IMR-90 (cell line): ENCODE measurements at regions not wholly inside any gene's neighbourhood (a gene's known extent, or its start where the extent isn't known, plus 50 kb on each side); places are given as distances from the start of the nearest gene placed in this dataset.

Source experiments
- ATAC-seq: fragments of 200-7000 bp; cut with Tn5 transposase; 2 replicates; pipeline ENCODE4 v1.9.1; 2020; ENCODE audit warnings: low read depth, mild to moderate bottlenecking, moderate library complexity
- BruUV-seq: library from RNA; stranded (reverse); fragments of 400-500 nt; replicated peaks from 2 replicates; lab custom pipeline; 2021; lab: Mats Ljungman, UMichigan
- CTCF ChIA-PET: fragments of 300-600 bp; formaldehyde crosslinking; extraction: SDS; loops from one replicate; lab custom pipeline; 2021; ENCODE audit warnings: antibody characterized with exemption; lab: Yijun Ruan, JAX
- POLR2A ChIA-PET: fragments of 300-600 bp; sonication (Branson Sonifier 250); formaldehyde crosslinking; loops from one replicate; lab custom pipeline; 2022; ENCODE audit warnings: antibody characterized with exemption; ENCODE audit not compliant: unreplicated experiment; lab: Charles Lee
- DNase-seq: peaks from one replicate; pipeline ENCODE4 v3.0.0; 2013
- H2AFZ ChIP-seq: replicated peaks from 2 replicates; pipeline ENCODE3; 2013; ENCODE audit warnings: low read length, mild to moderate bottlenecking; ENCODE audit not compliant: poor library complexity
- H2AK5ac ChIP-seq: 2 replicates; pipeline ENCODE4 v1.6.1; 2013; ENCODE audit warnings: low read depth, low read length, inconsistent platforms
- H2AK9ac ChIP-seq: replicated peaks from 2 replicates; pipeline ENCODE3; 2013; ENCODE audit warnings: mild to moderate bottlenecking, low read depth, low read length, moderate library complexity; ENCODE audit not compliant: poor library complexity
- H2BK120ac ChIP-seq: 2 replicates; pipeline ENCODE4 v1.6.1; 2013; ENCODE audit warnings: low read depth, low read length, inconsistent platforms
- H2BK15ac ChIP-seq: 3 replicates; pipeline ENCODE4 v1.6.1; 2013; ENCODE audit warnings: low read depth, low read length, inconsistent platforms
- H2BK20ac ChIP-seq: 2 replicates; pipeline ENCODE4 v1.6.1; 2013; ENCODE audit warnings: low read depth, mild to moderate bottlenecking, inconsistent platforms, low read length, moderate library complexity
- H2BK5ac ChIP-seq: 2 replicates; pipeline ENCODE4 v1.6.1; 2013; ENCODE audit warnings: mild to moderate bottlenecking, low read depth, low read length, inconsistent platforms; ENCODE audit not compliant: poor library complexity, severe bottlenecking
- H3K14ac ChIP-seq: replicated peaks from 2 replicates; pipeline ENCODE4 v1.6.1; 2013; ENCODE audit warnings: low read depth, low read length, inconsistent platforms
- H3K18ac ChIP-seq: 2 replicates; pipeline ENCODE4 v1.6.1; 2013; ENCODE audit warnings: low read depth, low read length, control low read depth
- H3K23ac ChIP-seq: 2 replicates; pipeline ENCODE4 v1.6.1; 2013; ENCODE audit warnings: low read depth, low read length, inconsistent platforms
- H3K27ac ChIP-seq: 2 replicates; pipeline ENCODE4 v1.5.1; 2013; ENCODE audit warnings: mild to moderate bottlenecking, control low read depth, low read length; ENCODE audit not compliant: insufficient read depth
- H3K27me3 ChIP-seq: 2 replicates; pipeline ENCODE4 v1.6.1; 2013; ENCODE audit warnings: low read length; ENCODE audit not compliant: control insufficient read depth, insufficient read depth
- H3K36me3 ChIP-seq: 2 replicates; pipeline ENCODE4 v1.6.1; 2013; ENCODE audit warnings: low read length, mixed read lengths; ENCODE audit not compliant: control insufficient read depth, insufficient read depth
- H3K4ac ChIP-seq: 2 replicates; pipeline ENCODE4 v1.6.1; 2013; ENCODE audit warnings: low read depth, low read length, inconsistent platforms
- H3K4me1 ChIP-seq: 2 replicates; pipeline ENCODE4 v1.6.1; 2013; ENCODE audit warnings: low read length, mixed read lengths; ENCODE audit not compliant: control insufficient read depth, insufficient read depth
- H3K4me2 ChIP-seq: 2 replicates; pipeline ENCODE4 v1.6.1; 2013; ENCODE audit warnings: low read depth, mild to moderate bottlenecking, control low read depth, low read length, moderate library complexity
- H3K4me3 ChIP-seq: 2 replicates; pipeline ENCODE4 v1.5.1; 2013; ENCODE audit warnings: low read depth, mild to moderate bottlenecking, control low read depth, low read length, moderate library complexity; ENCODE audit not compliant: insufficient read depth
- H3K56ac ChIP-seq: 2 replicates; pipeline ENCODE4 v1.6.1; 2013; ENCODE audit warnings: low read length, inconsistent platforms; ENCODE audit not compliant: insufficient read depth; ENCODE audit errors: extremely low read depth
- H3K79me1 ChIP-seq, 2 experiments: 2 replicates each; pipeline ENCODE4 v1.6.1; 2013; ENCODE audit warnings: low read length in 2 of 2, inconsistent platforms in 1 of 2, low read depth in 1 of 2
- H3K9ac ChIP-seq: 2 replicates; pipeline ENCODE4 v1.6.1; 2013; ENCODE audit warnings: low read depth, low read length, control low read depth
- H3K9me1 ChIP-seq: 2 replicates; pipeline ENCODE4 v1.6.1; 2013; ENCODE audit warnings: low read length, inconsistent platforms; ENCODE audit not compliant: insufficient read depth
- H3K9me3 ChIP-seq: 2 replicates; pipeline ENCODE4 v1.6.1; 2013; ENCODE audit warnings: low read length; ENCODE audit not compliant: control insufficient read depth, insufficient read depth
- H4K20me1 ChIP-seq: 2 replicates; pipeline ENCODE4 v1.6.1; 2013; ENCODE audit warnings: low read length, inconsistent platforms; ENCODE audit not compliant: insufficient read depth
- H4K5ac ChIP-seq: 2 replicates; pipeline ENCODE4 v1.6.1; 2013; ENCODE audit warnings: mild to moderate bottlenecking, low read depth, low read length, control low read depth
- H4K8ac ChIP-seq, 2 experiments: 2 replicates each; pipeline ENCODE4 v1.6.1; 2013; ENCODE audit warnings: low read depth in 2 of 2, low read length in 2 of 2, control low read depth in 1 of 2, inconsistent platforms in 1 of 2
- H4K91ac ChIP-seq: 2 replicates; pipeline ENCODE4 v1.6.1; 2013; ENCODE audit warnings: low read depth, low read length, inconsistent platforms; ENCODE audit not compliant: insufficient read depth
- BHLHE40 ChIP-seq: fragments of 150-350 bp; IDR thresholded peaks from 2 replicates; pipeline ENCODE4 v1.6.1; 2016; ENCODE audit warnings: mild to moderate bottlenecking, low read depth, low read length
- CEBPB ChIP-seq: IDR thresholded peaks from 2 replicates; pipeline ENCODE4 v1.6.1; 2012; ENCODE audit warnings: low read depth, low read length, improper control_type of control experiment
- CHD1 ChIP-seq: IDR thresholded peaks from 2 replicates; pipeline ENCODE4 v1.6.1; 2012; ENCODE audit warnings: low read depth, low read length, improper control_type of control experiment
- FOS ChIP-seq: fragments of 150-350 bp; IDR thresholded peaks from 2 replicates; pipeline ENCODE4 v1.6.1; 2016; ENCODE audit warnings: low read depth, low read length
- MAFK ChIP-seq: IDR thresholded peaks from 2 replicates; pipeline ENCODE4 v1.6.1; 2012; ENCODE audit warnings: low read depth, low read length, improper control_type of control experiment
- MAZ ChIP-seq: IDR thresholded peaks from 2 replicates; pipeline ENCODE4 v1.6.1; 2012; ENCODE audit warnings: low read depth, mild to moderate bottlenecking, low read length, improper control_type of control experiment, moderate library complexity, borderline replicate concordance
- MXI1 ChIP-seq: IDR thresholded peaks from 2 replicates; pipeline ENCODE4 v1.6.1; 2012; ENCODE audit warnings: low read depth, mild to moderate bottlenecking, low read length, moderate library complexity, borderline replicate concordance
- NFE2L2 ChIP-seq: fragments of 150-350 bp; IDR thresholded peaks from 2 replicates; pipeline ENCODE4 v1.6.1; 2016; ENCODE audit warnings: low read depth, mild to moderate bottlenecking, low read length
- POLR2A ChIP-seq: IDR thresholded peaks from 2 replicates; pipeline ENCODE4 v1.6.1; 2012; ENCODE audit warnings: mild to moderate bottlenecking, low read depth, low read length
- RAD21 ChIP-seq: IDR thresholded peaks from 2 replicates; pipeline ENCODE4 v1.6.1; 2012; ENCODE audit warnings: low read length, improper control_type of control experiment
- RCOR1 ChIP-seq: IDR thresholded peaks from 2 replicates; pipeline ENCODE4 v1.6.1; 2012; ENCODE audit warnings: mild to moderate bottlenecking, low read length, improper control_type of control experiment; ENCODE audit not compliant: insufficient replicate concordance
- RFX5 ChIP-seq: IDR thresholded peaks from 2 replicates; pipeline ENCODE4 v1.8.0; 2012; ENCODE audit warnings: low read depth, mild to moderate bottlenecking, low read length, moderate library complexity
- SMC3 ChIP-seq: fragments of 150-350 bp; IDR thresholded peaks from 2 replicates; pipeline ENCODE4 v1.6.1; 2016; ENCODE audit warnings: low read depth, mild to moderate bottlenecking, antibody characterized with exemption, low read length, moderate library complexity
- WGBS, 2 experiments: methylation state at CpG; one replicate each; pipeline versions ENCODE4 v1.1.5 to v1.1.7; 2013; ENCODE audit warnings: missing lambda C conversion rate in 2 of 2; ENCODE audit not compliant: insufficient read length in 1 of 2; ENCODE audit errors: extremely low coverage in 2 of 2; 5-methylcytosine and 5-hydroxymethylcytosine counted together
- dilution Hi-C: fragments of 300-500 bp; cut with HindIII; formaldehyde crosslinking; loops from one replicate; pipeline ENCODE4 v1.14.3; 2018; ENCODE audit warnings: low sequenced_read_pairs; ENCODE audit not compliant: unreplicated experiment
- in situ Hi-C: fragments of 300-500 bp; cut with MboI; formaldehyde crosslinking; loops from 3 replicates; pipeline ENCODE4 v1.14.3; 2019; ENCODE audit warnings: low sequenced_read_pairs, inconsistent platforms, mixed read lengths
- intact Hi-C: fragments of 100-400 bp; cut with micrococcal nuclease; formaldehyde crosslinking; loops from 2 replicates; pipeline ENCODE4 v1.10.0; 2022
- TF ChIP-seq, protein P1 (sequence below): fragments of 150-350 bp; IDR thresholded peaks from 2 replicates; pipeline ENCODE4 v1.6.1; 2017; ENCODE audit warnings: mild to moderate bottlenecking, antibody characterized with exemption, low read length, low read depth
- TF ChIP-seq, protein P2 (sequence below): conservative IDR thresholded peaks from 2 replicates; pipeline ENCODE4 v1.5.1; 2012; ENCODE audit warnings: mild to moderate bottlenecking, low read depth, low read length, improper control_type of control experiment
- TF ChIP-seq, protein P3 (sequence below): fragments of 150-350 bp; IDR thresholded peaks from 2 replicates; pipeline ENCODE4 v1.6.1; 2016; ENCODE audit warnings: low read depth, mild to moderate bottlenecking, low read length, moderate library complexity, borderline replicate concordance

DNA sequence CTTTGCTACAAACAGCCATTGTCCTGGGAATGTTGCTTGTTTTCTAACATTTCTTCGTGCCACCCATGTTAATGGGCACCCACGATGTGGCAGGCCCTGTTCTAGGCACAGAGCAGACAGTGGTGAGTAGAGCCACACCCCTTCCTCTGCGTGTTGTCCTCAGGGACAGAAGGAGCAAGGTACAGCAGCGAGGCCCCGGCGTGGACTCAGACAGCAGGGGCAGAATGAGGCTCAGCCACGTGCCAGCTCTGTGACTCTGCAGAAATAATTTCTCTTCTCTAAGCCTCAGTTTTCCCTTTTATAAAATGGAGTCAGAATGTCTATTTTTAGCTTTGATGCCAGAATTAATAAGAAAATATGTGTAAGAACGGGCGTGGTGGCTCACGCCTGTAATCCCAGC lies 401.7 kb downstream of the TSN start:
- dilution Hi-C loops = no loop called here
- no peaks in the 10 kb centered on the region for H4K20me1 ChIP-seq
- CTCF ChIA-PET = no interaction called here
- H3K4ac ChIP-seq = no peak overlapping the region
- no peak overlapping the region for H2BK5ac ChIP-seq
- H3K4me1 ChIP-seq = no peaks in the 10 kb centered on the region
- no peak overlapping the region for H2BK15ac ChIP-seq
- in situ Hi-C loops = no loop called here
- no peak overlapping the region for H3K9ac ChIP-seq
- H3K27ac ChIP-seq = no peak overlapping the region
- no peaks in the 10 kb centered on the region for H3K9me3 ChIP-seq
- no TSS peak for BruUV-seq
- H2AK5ac ChIP-seq = no peak overlapping the region
- no peak overlapping the region for H4K91ac ChIP-seq
- no peak overlapping the region for H3K23ac ChIP-seq
- H3K36me3 ChIP-seq = no peaks in the 10 kb centered on the region
- H3K14ac ChIP-seq = no peak overlapping the region
- no peaks in the 10 kb centered on the region for H3K79me1 ChIP-seq
- ATAC-seq (no peak), DNase-seq (no peak)
- no peak overlapping the region for H3K56ac ChIP-seq
- POLR2A ChIA-PET = no interaction called here
- no CpG with 5 or more reads among the region's 10 CpGs for WGBS, 2 experiments
- H3K4me3 ChIP-seq = no peak overlapping the region
- H3K4me2 ChIP-seq = no peak overlapping the region
- H4K5ac ChIP-seq = no peak overlapping the region
- H2AK9ac ChIP-seq = no peak overlapping the region
- H3K18ac ChIP-seq = no peak overlapping the region
- H3K27me3 ChIP-seq = no peaks in the 10 kb centered on the region
- no peak overlapping the region for H2AFZ ChIP-seq
- H2BK120ac ChIP-seq = no peak overlapping the region
- no peak overlapping the region for H4K8ac ChIP-seq
- intact Hi-C loops = no loop called here
- no peaks in the 10 kb centered on the region for H3K9me1 ChIP-seq
- H2BK20ac ChIP-seq = no peak overlapping the region
- TF ChIP-seq CEBPB (no peak), MAZ (no peak), CHD1 (no peak), FOS (no peak), MXI1 (no peak), BHLHE40 (no peak), NFE2L2 (no peak), RCOR1 (no peak), SMC3 (no peak), RFX5 (no peak), POLR2A (no peak), MAFK (no peak), RAD21 (no peak)
- TF ChIP-seq, protein P1, sequence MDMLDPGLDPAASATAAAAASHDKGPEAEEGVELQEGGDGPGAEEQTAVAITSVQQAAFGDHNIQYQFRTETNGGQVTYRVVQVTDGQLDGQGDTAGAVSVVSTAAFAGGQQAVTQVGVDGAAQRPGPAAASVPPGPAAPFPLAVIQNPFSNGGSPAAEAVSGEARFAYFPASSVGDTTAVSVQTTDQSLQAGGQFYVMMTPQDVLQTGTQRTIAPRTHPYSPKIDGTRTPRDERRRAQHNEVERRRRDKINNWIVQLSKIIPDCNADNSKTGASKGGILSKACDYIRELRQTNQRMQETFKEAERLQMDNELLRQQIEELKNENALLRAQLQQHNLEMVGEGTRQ = no peak
- TF ChIP-seq, protein P2, sequence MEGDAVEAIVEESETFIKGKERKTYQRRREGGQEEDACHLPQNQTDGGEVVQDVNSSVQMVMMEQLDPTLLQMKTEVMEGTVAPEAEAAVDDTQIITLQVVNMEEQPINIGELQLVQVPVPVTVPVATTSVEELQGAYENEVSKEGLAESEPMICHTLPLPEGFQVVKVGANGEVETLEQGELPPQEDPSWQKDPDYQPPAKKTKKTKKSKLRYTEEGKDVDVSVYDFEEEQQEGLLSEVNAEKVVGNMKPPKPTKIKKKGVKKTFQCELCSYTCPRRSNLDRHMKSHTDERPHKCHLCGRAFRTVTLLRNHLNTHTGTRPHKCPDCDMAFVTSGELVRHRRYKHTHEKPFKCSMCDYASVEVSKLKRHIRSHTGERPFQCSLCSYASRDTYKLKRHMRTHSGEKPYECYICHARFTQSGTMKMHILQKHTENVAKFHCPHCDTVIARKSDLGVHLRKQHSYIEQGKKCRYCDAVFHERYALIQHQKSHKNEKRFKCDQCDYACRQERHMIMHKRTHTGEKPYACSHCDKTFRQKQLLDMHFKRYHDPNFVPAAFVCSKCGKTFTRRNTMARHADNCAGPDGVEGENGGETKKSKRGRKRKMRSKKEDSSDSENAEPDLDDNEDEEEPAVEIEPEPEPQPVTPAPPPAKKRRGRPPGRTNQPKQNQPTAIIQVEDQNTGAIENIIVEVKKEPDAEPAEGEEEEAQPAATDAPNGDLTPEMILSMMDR = no peak
- TF ChIP-seq, protein P3, sequence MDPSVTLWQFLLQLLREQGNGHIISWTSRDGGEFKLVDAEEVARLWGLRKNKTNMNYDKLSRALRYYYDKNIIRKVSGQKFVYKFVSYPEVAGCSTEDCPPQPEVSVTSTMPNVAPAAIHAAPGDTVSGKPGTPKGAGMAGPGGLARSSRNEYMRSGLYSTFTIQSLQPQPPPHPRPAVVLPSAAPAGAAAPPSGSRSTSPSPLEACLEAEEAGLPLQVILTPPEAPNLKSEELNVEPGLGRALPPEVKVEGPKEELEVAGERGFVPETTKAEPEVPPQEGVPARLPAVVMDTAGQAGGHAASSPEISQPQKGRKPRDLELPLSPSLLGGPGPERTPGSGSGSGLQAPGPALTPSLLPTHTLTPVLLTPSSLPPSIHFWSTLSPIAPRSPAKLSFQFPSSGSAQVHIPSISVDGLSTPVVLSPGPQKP = no peak
